Cardiac muscle cell (in vitro differentiated cells and primary cell): ENCODE measurements at regions not wholly inside any gene's neighbourhood (a gene's known extent, or its start where the extent isn't known, plus 50 kb on each side); places are given as distances from the start of the nearest gene placed in this dataset.
"Not testable (repeated sequence)": the region's sequence is repeated elsewhere in the genome, so short reads cannot be mapped to it uniquely, and the experiment has no call there.

Experiments
- DNase-seq, 2 donors: peaks; one replicate each; pipeline versions ENCODE4 v3.0.0 to v3.0.0-alpha.2; 2010 to 2017; ENCODE audit warnings: low read depth in 1 of 2, low spot score in 1 of 2
- H3K27ac ChIP-seq: fragments of 200-600 bp; sonication (generic); 2 replicates; pipeline ENCODE4 v1.5.1; 2016
- H3K27me3 ChIP-seq: fragments of 200-600 bp; sonication (generic); 2 replicates; pipeline ENCODE4 v1.6.0; 2016; ENCODE audit warnings: control low read depth
- H3K36me3 ChIP-seq: fragments of 200-600 bp; sonication (generic); 2 replicates; pipeline ENCODE4 v1.5.1; 2016; ENCODE audit warnings: control low read depth
- H3K4me1 ChIP-seq: fragments of 200-600 bp; sonication (generic); 2 replicates; pipeline ENCODE4 v1.8.1; 2017; ENCODE audit warnings: low read depth, mild to moderate bottlenecking, mixed run types
- H3K4me3 ChIP-seq: fragments of 200-600 bp; sonication (generic); 2 replicates; pipeline ENCODE4 v1.5.1; 2016; ENCODE audit warnings: mild to moderate bottlenecking
- H3K9me3 ChIP-seq: fragments of 200-600 bp; sonication (generic); 2 replicates; pipeline ENCODE4 v1.5.1; 2017; ENCODE audit warnings: low read depth, mild to moderate bottlenecking, control low read depth
- CTCF ChIP-seq: IDR thresholded peaks from 2 replicates; pipeline ENCODE4 v1.5.1; 2012; ENCODE audit warnings: low read depth, mild to moderate bottlenecking, low read length

- no peak for TF ChIP-seq CTCF
- no peaks in the 10 kb centered on the region for H3K36me3 ChIP-seq
- no peak overlapping the region for H3K4me3 ChIP-seq
- DNase-seq: no peak
- H3K27ac ChIP-seq: no peak overlapping the region
- no peaks in the 10 kb centered on the region for H3K9me3 ChIP-seq
- H3K27me3 ChIP-seq: no peaks in the 10 kb centered on the region
- H3K4me1 ChIP-seq: no peaks in the 10 kb centered on the region
These were observed 644.3 kb downstream of the EPM2A start for GRCh38 chr6:145090801-145091585.

- DNase-seq: no peak
- no peak overlapping the region for H3K27ac ChIP-seq
- H3K4me3 ChIP-seq: no peak overlapping the region
- H3K27me3 ChIP-seq: no peaks in the 10 kb centered on the region
- H3K36me3 ChIP-seq: no peaks in the 10 kb centered on the region
- no peaks in the 10 kb centered on the region for H3K4me1 ChIP-seq
- H3K9me3 ChIP-seq: no peaks in the 10 kb centered on the region
- no peak for TF ChIP-seq CTCF
These were observed 643.7 kb downstream of the EPM2A start for GRCh38 chr6:145091586-145092142.

GRCh38 chr6:145092554-145092953 is 642.8 kb downstream of the EPM2A start:
- Histone ChIP-seq H3K4me1 (no peaks in the 10 kb centered on the region), H3K9me3 (no peaks in the 10 kb centered on the region), H3K27ac (no peak overlapping the region), H3K4me3 (no peak overlapping the region), H3K27me3 (no peaks in the 10 kb centered on the region), H3K36me3 (no peaks in the 10 kb centered on the region)
- TF ChIP-seq CTCF: no peak
- DNase-seq: no peak

GRCh38 chr6:145093226-145093625 is 642.1 kb downstream of the EPM2A start:
- no peak overlapping the region for H3K4me3 ChIP-seq
- no peak for TF ChIP-seq CTCF

GRCh38 chr6:145096846-145097245 is 638.5 kb downstream of the EPM2A start:
- Histone ChIP-seq H3K27ac (no peak overlapping the region), H3K36me3 (no peaks in the 10 kb centered on the region), H3K4me1 (no peaks in the 10 kb centered on the region), H3K9me3 (no peaks in the 10 kb centered on the region), H3K27me3 (no peaks in the 10 kb centered on the region), H3K4me3 (no peak overlapping the region)
- DNase-seq: no peak
- no peak for TF ChIP-seq CTCF

More at GRCh38 chr6:145093226-145093625, 642.1 kb downstream of the EPM2A start:
- no peaks in the 10 kb centered on the region for H3K9me3 ChIP-seq
- H3K36me3 ChIP-seq: no peaks in the 10 kb centered on the region
- no peaks in the 10 kb centered on the region for H3K27me3 ChIP-seq
- no peak overlapping the region for H3K27ac ChIP-seq
- no peaks in the 10 kb centered on the region for H3K4me1 ChIP-seq
- DNase-seq: no peak

GRCh38 chr6:145098127-145098526 is 637.2 kb downstream of the EPM2A start:
- H3K4me3 ChIP-seq, H3K9me3 ChIP-seq, H3K27ac ChIP-seq, H3K4me1 ChIP-seq, H3K36me3 ChIP-seq, H3K27me3 ChIP-seq, DNase-seq: not testable (repeated sequence)
